ENCODE measurements at regions not wholly inside any gene's neighbourhood (a gene's known extent, or its start where the extent isn't known, plus 50 kb on each side); places are given as distances from the start of the nearest gene placed in this dataset.
"Not testable (repeated sequence)": the region's sequence is repeated elsewhere in the genome, so short reads cannot be mapped to it uniquely, and the experiment has no call there.

GRCh38 chr3:87792534-87793336 is 266.1 kb downstream of the CGGBP1 start, which contains the start of gene HTR1F:
HTR1F (plus strand) TSS chr3:87792706.
- peak in 1 of 2 donors; percentile 8 for DNase-seq

GRCh38 chr3:87792198-87792533 is 266.6 kb downstream of the CGGBP1 start:
- no peak for DNase-seq

- DNase-seq, result no peak
Measured at GRCh38 chr3:87791248-87792027, 267.4 kb downstream of the CGGBP1 start.

GRCh38 chr3:87789049-87789448 is 269.8 kb downstream of the CGGBP1 start:
- not testable (repeated sequence) for DNase-seq

GRCh38 chr3:87788516-87788915 is 270.3 kb downstream of the CGGBP1 start:
- no peak for DNase-seq

- DNase-seq, result peak; percentile 90 to 93
Measured at GRCh38 chr3:87780811-87781210, 278.0 kb downstream of the CGGBP1 start.

- DNase-seq, result peak; percentile 23 to 59
Measured at GRCh38 chr3:87778876-87779275, 279.9 kb downstream of the CGGBP1 start.

GRCh38 chr3:87771337-87772192 is 287.2 kb downstream of the CGGBP1 start:
- peak; percentile 50 to 62 for DNase-seq

GRCh38 chr3:87766721-87767120 is 292.1 kb downstream of the CGGBP1 start:
- no peak for DNase-seq

GRCh38 chr3:87765256-87765655 is 293.5 kb downstream of the CGGBP1 start:
- no peak for DNase-seq

- no peak for DNase-seq
Measured at GRCh38 chr3:87761795-87762194, 297.0 kb downstream of the CGGBP1 start.

GRCh38 chr3:87761341-87761740 is 297.5 kb downstream of the CGGBP1 start:
- DNase-seq, result no peak

GRCh38 chr3:87756616-87757015 is 302.2 kb downstream of the CGGBP1 start:
- DNase-seq, result no peak

GRCh38 chr3:87755852-87756251 is 303.0 kb downstream of the CGGBP1 start:
- DNase-seq, result no peak

GRCh38 chr3:87742250-87742649 is 316.6 kb downstream of the CGGBP1 start:
- DNase-seq, result no peak

GRCh38 chr3:87740894-87741293 is 317.9 kb downstream of the CGGBP1 start:
- not testable (repeated sequence) for DNase-seq

- not testable (repeated sequence) for DNase-seq
Measured at GRCh38 chr3:87737817-87738216, 321.0 kb downstream of the CGGBP1 start.

- no peak for DNase-seq
Measured at GRCh38 chr3:87733671-87734367, 325.0 kb downstream of the CGGBP1 start.

- no peak for DNase-seq
Measured at GRCh38 chr3:87732294-87732693, 326.5 kb downstream of the CGGBP1 start.

- no peak for DNase-seq
Measured at GRCh38 chr3:87727783-87728182, 331.0 kb downstream of the CGGBP1 start.

GRCh38 chr3:87719060-87719459 is 339.7 kb downstream of the CGGBP1 start:
- no peak for DNase-seq

GRCh38 chr3:87710511-87710910 is 348.3 kb downstream of the CGGBP1 start:
- no peak for DNase-seq

GRCh38 chr3:87710028-87710427 is 348.8 kb downstream of the CGGBP1 start:
- DNase-seq, result no peak
